Esophagus squamous epithelium (tissue), 4 donors: ENCODE measurements at regions not wholly inside any gene's neighbourhood (a gene's known extent, or its start where the extent isn't known, plus 50 kb on each side); places are given as distances from the start of the nearest gene placed in this dataset.

Source experiments
- CTCF ChIP-seq, 6 experiments: fragments of 450-650 bp in 4 of 6; fragments of 200-600 bp in 2 of 6; sonication (generic) in 2 of 6; IDR thresholded peaks; one replicate each; pipeline ENCODE4 v1.5.1; 2016 to 2019; ENCODE audit warnings: antibody characterized with exemption in 6 of 6, mild to moderate bottlenecking in 4 of 6, moderate library complexity in 4 of 6
- POLR2A ChIP-seq, 4 donors: fragments of 450-650 bp; IDR thresholded peaks; one replicate each; pipeline ENCODE4 v1.6.1; 2017; ENCODE audit warnings: antibody characterized with exemption in 4 of 4, mild to moderate bottlenecking in 4 of 4, moderate library complexity in 3 of 4

DNA sequence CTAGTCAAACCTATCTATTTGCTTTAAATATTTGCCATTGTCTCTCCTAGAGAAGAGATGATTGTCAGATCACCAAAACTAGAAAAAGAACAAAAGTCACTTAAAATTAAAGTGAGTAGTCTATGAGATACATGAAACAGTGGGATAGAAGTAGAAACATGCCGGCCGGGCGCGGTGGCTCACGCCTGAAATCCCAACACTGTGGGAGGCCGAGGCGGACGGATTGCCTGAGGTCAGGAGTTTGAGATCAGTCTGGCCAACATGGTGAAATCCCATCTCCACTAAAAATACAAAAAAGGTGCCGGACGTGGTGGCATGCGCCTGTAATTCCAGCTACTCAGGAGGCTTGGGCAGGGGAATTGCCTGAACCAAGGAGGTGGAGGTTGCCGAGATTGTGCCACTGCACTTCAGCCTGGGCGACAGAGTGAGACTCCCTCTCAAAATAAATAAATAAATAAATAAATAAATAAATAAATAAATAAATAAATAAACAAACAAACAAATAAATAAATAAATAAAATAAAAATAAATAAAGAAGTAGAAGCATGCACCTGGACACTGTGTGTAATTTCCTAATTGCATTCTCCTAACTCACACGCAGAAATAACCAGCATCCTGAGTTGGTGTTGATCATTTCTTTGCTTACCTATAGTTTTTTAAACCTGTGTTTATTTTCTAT, 299.5 kb downstream of the PDHA2 start:
- no peak for TF ChIP-seq POLR2A (IDR thresholded peaks at IDR 0.05)
- no peak for TF ChIP-seq CTCF (IDR thresholded peaks at IDR 0.05)
